ENCODE measurements at regions not wholly inside any gene's neighbourhood (a gene's known extent, or its start where the extent isn't known, plus 50 kb on each side); places are given as distances from the start of the nearest gene placed in this dataset.

GRCh38 chr5:17720071-17720470 lies 85.8 kb downstream of the TAF11L14 start:
- TF ChIP-seq EZH2 (IDR thresholded peaks at IDR 0.05; ENCODE audit: insufficient read depth, poor library complexity, severe bottlenecking) (no peak), EZH2phosphoT487 (IDR thresholded peaks at IDR 0.05; ENCODE audit: insufficient read depth, low read depth) (no peak)
